HEK293 (cell line): ENCODE measurements at regions not wholly inside any gene's neighbourhood (a gene's known extent, or its start where the extent isn't known, plus 50 kb on each side); places are given as distances from the start of the nearest gene placed in this dataset.

ENCODE experiments used
- YY1 ChIP-seq: fragments of 450-650 bp; formaldehyde crosslinking; IDR thresholded peaks from 2 replicates; pipeline ENCODE4 v1.5.1; 2018; ENCODE audit warnings: missing biosample characterization, missing genetic modification characterization
- ZNF350 ChIP-seq: fragments of 450-650 bp; formaldehyde crosslinking; IDR thresholded peaks from 2 replicates; pipeline ENCODE4 v1.5.0; 2017; ENCODE audit warnings: missing biosample characterization, mild to moderate bottlenecking, missing genetic modification characterization
- TF ChIP-seq, protein P1 (sequence below): fragments of 450-650 bp; formaldehyde crosslinking; IDR thresholded peaks from 2 replicates; pipeline ENCODE4 v1.5.1; 2016; ENCODE audit warnings: missing biosample characterization, missing genetic modification characterization

DNA sequence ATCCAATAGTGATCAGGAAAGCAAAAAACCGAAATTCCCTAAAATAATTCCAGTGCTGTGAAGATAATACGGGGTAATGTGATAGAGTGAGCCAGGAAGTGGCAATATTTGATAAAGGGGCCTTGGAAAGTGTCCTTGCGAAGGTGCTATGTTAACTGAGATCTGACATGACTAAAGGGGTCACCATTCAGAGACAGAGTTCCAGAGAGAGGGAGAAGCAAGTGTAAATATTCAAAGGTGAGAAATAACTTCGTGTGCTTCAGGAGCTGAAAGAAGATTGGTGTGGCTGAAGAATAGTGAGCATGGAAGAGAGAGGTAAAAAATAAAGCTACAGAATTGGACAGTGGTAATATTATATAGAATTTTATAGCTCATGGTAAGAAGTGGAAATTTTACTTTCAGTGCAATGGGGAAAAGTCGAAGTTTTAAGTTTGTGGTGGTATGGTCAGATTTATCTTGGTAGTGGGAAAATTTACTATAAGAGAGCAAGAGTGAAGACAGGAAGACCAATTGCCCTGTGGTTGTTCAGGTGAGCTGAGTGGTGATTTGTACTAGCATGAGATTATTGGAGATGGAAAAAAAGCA, 164.5 kb downstream of the JRKL start:
- TF ChIP-seq YY1 = no peak
- TF ChIP-seq, protein P1, sequence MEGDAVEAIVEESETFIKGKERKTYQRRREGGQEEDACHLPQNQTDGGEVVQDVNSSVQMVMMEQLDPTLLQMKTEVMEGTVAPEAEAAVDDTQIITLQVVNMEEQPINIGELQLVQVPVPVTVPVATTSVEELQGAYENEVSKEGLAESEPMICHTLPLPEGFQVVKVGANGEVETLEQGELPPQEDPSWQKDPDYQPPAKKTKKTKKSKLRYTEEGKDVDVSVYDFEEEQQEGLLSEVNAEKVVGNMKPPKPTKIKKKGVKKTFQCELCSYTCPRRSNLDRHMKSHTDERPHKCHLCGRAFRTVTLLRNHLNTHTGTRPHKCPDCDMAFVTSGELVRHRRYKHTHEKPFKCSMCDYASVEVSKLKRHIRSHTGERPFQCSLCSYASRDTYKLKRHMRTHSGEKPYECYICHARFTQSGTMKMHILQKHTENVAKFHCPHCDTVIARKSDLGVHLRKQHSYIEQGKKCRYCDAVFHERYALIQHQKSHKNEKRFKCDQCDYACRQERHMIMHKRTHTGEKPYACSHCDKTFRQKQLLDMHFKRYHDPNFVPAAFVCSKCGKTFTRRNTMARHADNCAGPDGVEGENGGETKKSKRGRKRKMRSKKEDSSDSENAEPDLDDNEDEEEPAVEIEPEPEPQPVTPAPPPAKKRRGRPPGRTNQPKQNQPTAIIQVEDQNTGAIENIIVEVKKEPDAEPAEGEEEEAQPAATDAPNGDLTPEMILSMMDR = no peak
- no peak for TF ChIP-seq ZNF350 (tag by site-specific recombination)
